NCI-H524 (cell line): ENCODE measurements at regions not wholly inside any gene's neighbourhood (a gene's known extent, or its start where the extent isn't known, plus 50 kb on each side); places are given as distances from the start of the nearest gene placed in this dataset.

Experiments used
- DNase-seq, 2 experiments: peaks; one replicate each; lab custom pipeline; 2025; lab: John Stamatoyannopoulos, UW

- no peak for DNase-seq
Observed at GRCh38 chr12:24044941-24045703, 95.7 kb upstream of the SOX5 start.

- no peak for DNase-seq
Observed at GRCh38 chr12:24042651-24043050, 93.2 kb upstream of the SOX5 start.

DNA sequence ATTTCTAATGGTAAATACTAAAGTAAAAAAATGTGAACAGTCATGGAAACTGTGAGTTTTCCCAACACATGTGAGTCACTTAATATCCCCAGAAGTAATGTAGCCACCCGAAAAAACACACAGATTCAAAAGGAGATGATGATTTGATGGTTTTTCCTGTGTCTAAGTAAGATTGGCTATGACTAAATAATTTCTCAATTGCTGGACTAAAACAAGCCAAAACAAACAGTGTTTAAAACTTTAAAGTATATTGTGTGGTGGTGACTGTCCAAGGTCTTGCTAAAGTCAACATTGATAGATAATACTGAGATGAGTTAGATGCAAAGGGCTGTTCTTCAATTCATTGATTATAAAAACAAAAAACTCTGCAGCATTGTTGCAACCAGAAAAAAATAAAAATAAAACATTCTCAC, 89.6 kb upstream of the SOX5 start:
- no peak for DNase-seq

DNA sequence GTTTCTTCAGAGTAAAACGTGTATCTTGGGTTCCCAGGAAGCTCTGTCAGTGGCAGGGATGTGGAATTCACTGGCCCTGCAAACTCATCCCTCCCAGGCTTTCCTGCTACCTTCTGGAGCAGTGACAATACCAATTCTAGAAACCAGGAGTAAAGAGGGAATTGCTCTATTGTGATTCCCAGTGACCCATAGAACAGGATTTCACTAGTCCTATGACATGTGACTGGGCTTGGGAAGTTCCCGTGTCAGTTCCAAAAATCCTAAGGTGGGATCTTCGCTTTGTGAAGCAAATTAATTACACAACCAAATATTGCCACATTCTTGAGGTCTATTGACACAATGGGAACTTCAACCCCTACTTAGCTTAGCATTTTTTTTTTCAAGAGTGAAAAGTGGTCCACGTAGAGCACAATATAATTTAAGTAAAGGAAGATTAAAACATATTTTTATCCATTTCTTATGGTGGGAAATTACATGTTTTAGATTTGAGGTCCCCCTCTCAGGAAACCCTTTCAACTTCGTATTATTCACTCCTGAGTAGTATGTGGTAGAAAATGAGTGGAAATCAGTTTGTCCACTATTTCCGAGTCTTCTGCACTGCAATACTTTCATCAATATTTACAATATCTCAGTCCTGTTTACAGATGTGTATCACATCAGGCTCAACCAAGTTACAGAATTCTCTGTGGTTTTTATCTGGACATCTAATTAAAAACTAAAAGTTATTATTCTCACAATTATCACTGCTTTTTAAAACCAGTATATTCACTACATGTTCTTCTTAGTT, 88.9 kb upstream of the SOX5 start:
- DNase-seq: no peak

GRCh38 chr12:24036438-24037216, 87.2 kb upstream of the SOX5 start:
- no peak for DNase-seq

DNA sequence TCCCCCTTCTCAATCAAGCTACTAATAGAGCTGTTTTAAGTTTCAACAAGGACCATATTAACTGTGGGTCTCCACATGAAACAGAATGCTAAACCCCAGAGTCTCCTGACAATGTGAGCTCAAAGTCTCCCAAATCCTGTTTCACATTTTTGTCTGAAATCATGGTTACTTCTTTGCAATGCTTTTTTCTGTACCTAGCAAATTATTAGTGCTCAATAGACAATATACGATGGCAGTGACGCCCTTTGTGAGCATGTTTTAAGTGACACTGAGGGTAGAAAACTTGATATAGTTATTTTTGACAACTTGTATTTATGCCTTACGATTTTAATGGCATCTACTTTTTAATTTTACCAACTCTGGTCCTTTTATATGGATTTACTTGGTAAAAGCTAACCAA, 85.4 kb upstream of the SOX5 start:
- no peak for DNase-seq

GRCh38 chr12:24034160-24034559, 84.7 kb upstream of the SOX5 start:
- peak in 1 of 2 experiments; percentile 2 for DNase-seq

GRCh38 chr12:24027352-24027751, 77.9 kb upstream of the SOX5 start:
- no peak for DNase-seq

- no peak for DNase-seq
Observed at GRCh38 chr12:24025153-24025798, 75.8 kb upstream of the SOX5 start.

- DNase-seq: peak in 1 of 2 experiments; percentile 34
Observed at GRCh38 chr12:24023081-24023480, 73.6 kb upstream of the SOX5 start.

DNA sequence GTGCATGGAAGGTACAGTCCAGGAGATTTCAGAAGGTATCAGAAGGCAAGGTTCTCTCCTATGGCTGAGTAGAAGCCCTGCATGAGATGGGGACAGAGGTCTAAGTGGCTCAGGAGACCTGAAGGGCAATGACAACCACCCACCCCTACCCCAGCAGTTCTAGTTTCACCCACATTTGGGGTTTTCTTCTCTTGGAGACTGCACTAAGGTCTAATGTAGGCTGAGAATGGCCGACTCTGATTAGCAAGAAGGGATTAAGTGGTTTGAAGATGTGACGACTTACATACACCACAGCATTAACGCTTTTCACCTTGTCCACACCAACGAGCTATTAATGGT, 71.7 kb upstream of the SOX5 start:
- no peak for DNase-seq

DNA sequence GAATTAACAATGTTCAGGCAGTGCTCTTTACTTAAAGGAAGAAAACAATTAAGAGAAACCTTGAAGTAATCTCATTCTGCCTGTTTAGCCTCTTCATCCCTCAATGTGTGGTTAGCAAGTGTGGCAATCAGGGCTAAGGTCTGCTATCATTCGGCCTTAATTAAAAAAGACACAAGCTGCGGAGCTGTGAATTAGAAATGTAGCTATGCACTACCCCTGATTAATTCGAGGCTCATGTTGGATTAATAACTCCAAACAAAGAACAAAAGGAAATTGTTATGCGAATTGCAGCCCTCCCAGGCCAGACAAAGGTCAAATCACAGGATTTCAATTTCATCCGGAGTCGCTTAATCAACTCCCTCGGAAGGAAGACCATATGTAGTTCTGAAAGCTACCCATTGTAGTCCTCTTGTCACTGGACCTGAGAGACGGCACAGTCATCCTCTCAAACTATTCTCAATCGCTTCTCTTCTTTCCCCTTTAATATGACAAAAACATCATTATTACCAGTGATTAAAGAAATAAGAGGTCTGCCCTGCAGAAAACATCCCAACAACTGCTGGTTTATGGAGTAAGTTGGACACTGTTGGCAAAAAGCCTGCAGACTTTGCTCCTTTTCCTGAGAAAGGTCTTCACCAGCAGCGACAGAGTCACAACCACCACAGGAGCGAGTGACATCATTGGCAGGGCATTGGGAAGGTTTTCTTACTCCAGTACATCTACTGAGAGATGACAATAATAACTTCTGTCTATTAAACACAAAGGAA, 71.1 kb upstream of the SOX5 start:
- no peak for DNase-seq

GRCh38 chr12:24015833-24016160, 66.3 kb upstream of the SOX5 start:
- DNase-seq: no peak

DNA sequence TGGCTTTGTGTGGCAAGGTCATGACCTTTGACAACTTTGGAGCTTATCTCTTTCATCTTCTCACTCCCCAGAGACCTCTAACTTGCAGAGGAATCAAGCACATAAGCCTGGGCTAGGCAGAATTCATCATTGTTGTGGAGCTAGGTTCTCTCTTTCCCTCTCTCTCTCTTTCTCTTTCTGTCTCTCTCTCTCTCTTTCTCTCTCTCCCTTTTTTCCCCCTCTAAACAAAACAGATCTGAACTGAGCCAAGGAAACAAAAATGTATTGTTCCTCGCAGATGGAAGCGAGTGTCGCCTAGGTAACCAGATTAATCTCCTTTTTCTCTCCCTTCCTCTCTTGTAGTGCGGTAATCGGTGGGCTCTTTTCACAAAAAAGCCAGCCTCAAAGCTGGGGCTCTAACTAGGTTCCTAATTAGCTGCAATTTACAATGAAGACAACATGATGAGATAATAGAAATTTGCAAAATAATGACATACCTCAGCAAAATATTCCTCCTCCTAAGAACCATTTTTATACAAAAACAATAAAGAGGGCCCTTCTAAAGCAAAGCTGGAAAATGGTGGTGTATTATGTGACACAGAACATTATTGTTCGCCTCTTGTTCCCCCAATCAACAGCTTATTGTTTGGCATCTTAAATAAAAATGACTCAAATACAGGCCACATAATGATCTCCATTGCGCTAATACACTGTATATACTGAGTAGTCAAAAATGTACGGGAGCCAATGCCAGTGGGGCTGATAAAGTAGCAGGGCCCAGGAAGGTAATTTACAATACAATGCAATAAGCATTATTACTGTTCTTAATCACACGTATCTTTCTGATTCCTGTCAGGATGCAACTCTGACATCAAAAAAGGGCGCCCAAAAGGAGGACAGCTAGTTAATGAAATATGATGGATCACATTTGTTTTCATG, 65.7 kb upstream of the SOX5 start:
- DNase-seq: no peak

DNA sequence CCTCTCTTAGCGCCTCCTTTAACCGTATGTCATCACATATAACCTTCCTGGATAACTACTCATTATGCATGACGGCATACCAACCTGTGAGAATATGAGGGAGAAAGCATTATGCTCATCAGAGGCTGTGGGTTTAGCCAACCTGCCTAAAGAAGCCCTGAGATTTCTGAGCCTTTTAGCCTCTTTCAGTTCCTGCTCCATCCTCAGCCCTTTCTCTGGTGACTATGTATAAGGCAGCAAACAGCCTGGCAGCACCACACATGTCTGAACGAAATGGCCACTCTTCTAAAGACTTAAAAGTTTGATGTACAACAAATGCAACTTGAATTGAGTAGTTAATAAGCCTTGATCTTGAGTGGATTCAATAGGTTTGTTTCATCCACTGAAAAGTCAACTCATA, 64.8 kb upstream of the SOX5 start:
- DNase-seq: no peak

GRCh38 chr12:24012528-24012927, 63.1 kb upstream of the SOX5 start:
- peak in 1 of 2 experiments; percentile 18 for DNase-seq

- DNase-seq: no peak
Observed at GRCh38 chr12:24011927-24012507, 62.5 kb upstream of the SOX5 start.

GRCh38 chr12:24008166-24008565, 58.7 kb upstream of the SOX5 start:
- DNase-seq: peak in 1 of 2 experiments; percentile 2
